ENCODE measurements at regions not wholly inside any gene's neighbourhood (a gene's known extent, or its start where the extent isn't known, plus 50 kb on each side); places are given as distances from the start of the nearest gene placed in this dataset.

- DNase-seq (ENCODE audit: low spot score), result no peak
These were observed 153.5 kb upstream of the NFE2L3 start for GRCh38 chr7:25998499-25998898.

- no peak for DNase-seq (ENCODE audit: low spot score)
These were observed 151.2 kb upstream of the NFE2L3 start for GRCh38 chr7:26000841-26001240.

DNA sequence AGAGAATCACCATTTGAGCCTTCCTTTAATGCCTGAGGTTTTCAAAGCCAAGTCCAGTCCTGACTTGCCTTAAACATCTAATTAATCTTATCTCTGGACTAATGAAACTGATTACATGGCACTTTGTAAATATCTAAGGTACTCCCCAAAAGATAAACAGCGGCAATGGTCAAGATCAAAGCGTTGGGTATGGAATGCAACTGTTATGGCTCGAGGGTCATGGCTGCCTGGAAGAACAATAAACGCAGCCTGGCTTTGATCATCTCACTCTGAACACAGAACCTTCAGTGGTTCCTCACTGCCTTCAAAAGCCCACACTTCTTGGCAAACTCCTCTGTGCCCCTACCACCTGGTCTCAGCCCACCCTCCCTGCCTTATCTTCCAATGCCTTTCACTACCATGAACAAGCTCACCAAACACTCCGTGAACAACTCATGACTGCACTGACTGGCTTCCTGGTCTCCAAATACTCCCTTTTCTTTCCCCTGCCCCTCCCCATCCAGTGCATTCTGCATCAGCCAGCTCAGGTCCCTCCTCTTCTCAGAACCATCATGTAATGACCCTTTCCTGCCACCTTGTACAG is 150.2 kb upstream of the NFE2L3 start:
- no peak for DNase-seq (ENCODE audit: low spot score)

- DNase-seq (ENCODE audit: low spot score), result no peak
These were observed 146.2 kb upstream of the NFE2L3 start for GRCh38 chr7:26005683-26006410.

DNA sequence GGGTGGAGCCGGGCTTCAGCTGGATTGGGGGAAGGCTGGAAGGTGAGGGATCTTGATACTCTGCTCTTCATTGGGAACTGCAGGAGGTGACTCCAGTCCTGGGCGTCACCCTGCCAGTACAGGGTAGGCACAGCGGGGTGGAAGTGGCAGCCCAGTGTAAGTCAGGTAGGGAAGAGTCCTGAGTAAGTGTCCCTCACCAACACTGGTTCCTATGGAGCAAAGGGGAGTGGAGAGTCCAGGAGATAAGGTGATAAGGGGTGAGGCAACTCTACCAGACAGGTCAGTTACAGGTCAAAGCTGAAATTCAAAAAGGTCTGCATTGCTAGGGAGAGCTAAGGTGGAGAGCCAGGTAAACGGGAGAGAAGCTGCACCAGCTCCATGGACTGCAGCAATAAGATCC is 145.6 kb upstream of the NFE2L3 start:
- no peak for DNase-seq (ENCODE audit: low spot score)

GRCh38 chr7:26007510-26007909 is 144.5 kb upstream of the NFE2L3 start:
- DNase-seq (ENCODE audit: low spot score), result no peak

DNA sequence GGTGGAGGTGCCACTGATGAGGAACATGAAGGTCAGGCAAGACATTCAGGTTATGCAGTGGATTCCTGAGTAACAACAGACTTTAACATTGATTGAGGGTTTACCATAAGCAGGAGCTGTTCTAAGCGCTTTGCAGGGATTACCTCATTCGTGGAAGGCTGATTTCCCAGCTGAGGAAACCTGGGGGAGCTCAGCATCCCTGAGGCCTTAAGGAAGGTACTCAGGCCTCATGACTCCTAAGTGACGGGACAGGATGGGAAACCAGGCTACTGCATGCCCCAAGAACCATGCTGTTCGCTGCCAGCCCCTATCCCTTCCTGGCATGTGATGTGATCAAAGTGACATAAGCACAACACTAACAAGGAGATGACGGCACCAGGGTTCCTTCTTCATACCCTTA is 143.6 kb upstream of the NFE2L3 start:
- no peak for DNase-seq (ENCODE audit: low spot score)

DNA sequence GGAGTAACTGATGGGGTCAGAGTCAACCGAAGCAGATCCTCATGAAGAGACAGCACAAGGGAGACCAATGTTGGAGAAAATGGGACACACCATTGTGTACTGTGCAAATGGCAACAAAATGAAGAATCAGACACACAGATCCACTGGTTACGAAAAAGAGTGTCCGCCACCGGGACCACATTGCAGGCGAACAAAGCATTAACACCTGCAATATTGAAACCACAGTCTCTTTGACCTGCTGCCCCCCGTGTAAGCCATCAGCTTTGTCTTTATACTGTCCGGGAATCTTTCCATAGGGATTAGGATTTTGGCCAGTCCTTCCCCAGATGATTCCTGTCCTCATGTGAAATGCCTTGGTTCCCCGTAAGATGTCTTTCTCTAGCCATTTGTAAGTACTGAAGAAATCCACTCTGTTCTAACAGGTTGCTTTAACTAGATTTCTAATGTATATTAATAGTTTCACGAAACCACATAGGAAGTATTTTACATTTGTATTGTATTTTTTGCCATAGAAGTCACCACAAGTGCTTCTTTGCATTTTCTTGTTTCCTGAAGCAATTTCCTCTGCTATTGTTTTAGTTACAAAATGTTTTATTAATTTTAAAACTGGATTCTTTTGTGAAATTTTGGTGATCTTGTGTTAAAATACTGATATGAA is 140.8 kb upstream of the NFE2L3 start:
- no peak for DNase-seq (ENCODE audit: low spot score)

DNA sequence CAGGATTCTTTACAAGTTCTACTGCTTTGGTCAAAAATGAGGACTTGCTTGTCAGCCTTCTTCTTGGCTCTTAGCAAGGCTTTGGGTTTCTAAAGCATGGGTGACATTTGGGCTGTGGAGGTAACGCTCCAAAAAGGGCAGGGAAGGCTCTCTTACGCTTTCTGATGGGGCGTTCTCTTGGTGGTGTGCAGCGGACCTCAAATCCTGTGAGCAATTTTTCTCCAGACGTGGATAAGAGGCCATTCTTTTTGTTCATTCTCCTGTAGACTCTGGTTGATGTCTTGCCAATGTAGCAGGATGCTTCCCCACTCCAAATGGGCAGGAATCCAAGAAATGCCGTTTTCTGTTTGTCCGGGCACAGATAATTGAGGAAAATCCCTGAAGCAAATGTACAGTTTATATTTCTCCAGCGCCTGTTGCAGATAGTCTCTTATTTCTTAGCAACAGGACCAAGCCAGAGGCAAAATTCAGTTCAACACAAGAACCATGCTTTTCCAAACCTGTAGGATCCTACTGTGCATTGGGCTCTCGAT is 138.4 kb upstream of the NFE2L3 start:
- DNase-seq (ENCODE audit: low spot score), result no peak

GRCh38 chr7:26022982-26023381 is 129.0 kb upstream of the NFE2L3 start:
- no peak for DNase-seq (ENCODE audit: low spot score)

GRCh38 chr7:26029911-26030310 is 122.1 kb upstream of the NFE2L3 start:
- DNase-seq (ENCODE audit: low spot score), result no peak

GRCh38 chr7:26034391-26034790 is 117.6 kb upstream of the NFE2L3 start:
- no peak for DNase-seq (ENCODE audit: low spot score)

- DNase-seq (ENCODE audit: low spot score), result no peak
These were observed 116.4 kb upstream of the NFE2L3 start for GRCh38 chr7:26035552-26035951.

DNA sequence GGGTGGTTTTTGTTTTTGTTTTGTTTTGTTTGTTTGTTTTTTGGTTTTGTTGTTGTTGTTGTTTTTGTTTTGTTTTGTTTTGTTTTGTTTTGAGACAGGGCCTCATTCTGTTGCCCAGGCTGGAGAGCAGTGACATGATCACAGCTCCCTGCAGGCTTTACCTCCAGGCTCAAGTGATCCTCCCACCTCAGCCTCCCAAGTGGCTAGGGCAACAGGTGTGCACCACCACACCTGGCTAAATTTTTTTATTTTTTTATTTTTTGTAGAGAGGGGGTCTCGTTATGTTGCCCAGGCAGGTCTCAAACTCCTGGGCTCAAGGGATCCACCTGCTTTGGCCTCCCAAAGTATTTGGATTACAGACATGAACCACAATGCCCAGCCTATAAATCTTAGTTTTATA is 115.9 kb upstream of the NFE2L3 start:
- DNase-seq (ENCODE audit: low spot score), result no peak

GRCh38 chr7:26038201-26038990 is 113.6 kb upstream of the NFE2L3 start:
- no peak for DNase-seq (ENCODE audit: low spot score)

DNA sequence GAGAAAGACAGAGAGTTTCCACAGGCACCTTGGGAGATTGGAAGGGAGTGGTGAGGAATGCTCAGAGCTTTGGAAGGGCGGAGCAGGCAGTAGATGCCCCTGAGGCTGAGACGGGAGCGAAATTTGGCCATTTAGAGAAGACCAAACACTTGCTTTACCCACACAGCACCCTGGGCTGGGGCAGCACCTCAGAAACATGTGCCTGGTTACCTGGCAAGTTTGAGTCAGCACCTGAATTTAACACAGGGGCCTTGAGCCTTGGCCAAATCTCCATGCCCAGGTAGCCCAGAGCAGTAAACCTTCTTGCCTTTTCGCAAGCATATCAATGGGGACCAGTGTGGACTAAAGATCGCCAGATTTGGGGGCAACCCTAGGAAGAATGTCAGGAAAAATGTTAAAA is 111.9 kb upstream of the NFE2L3 start:
- no peak for DNase-seq (ENCODE audit: low spot score)

DNA sequence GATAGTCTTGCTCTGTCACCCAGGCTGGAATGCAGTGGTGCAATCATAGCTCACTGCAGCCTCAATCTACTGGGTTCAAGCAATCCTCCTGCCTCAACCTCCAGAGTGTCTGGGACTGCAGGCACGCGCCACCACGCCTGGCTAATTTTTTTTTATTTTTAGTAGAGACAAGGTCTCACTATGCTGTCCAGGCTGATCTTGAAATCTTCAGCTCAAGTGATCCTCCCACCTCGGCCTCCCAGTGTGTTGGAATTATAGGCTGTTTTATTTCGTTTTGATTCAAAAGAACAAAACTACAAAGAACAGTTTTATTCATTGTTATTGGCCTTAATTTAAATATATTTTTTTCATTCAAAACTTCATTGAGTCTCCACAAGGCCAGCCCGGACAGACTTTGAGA is 109.8 kb upstream of the NFE2L3 start:
- DNase-seq (ENCODE audit: low spot score), result no peak

- no peak for DNase-seq (ENCODE audit: low spot score)
These were observed 108.2 kb upstream of the NFE2L3 start for GRCh38 chr7:26043801-26044200.

GRCh38 chr7:26044320-26044719 is 107.7 kb upstream of the NFE2L3 start:
- DNase-seq (ENCODE audit: low spot score), result no peak

GRCh38 chr7:26046150-26046549 is 105.8 kb upstream of the NFE2L3 start:
- DNase-seq (ENCODE audit: low spot score), result no peak

DNA sequence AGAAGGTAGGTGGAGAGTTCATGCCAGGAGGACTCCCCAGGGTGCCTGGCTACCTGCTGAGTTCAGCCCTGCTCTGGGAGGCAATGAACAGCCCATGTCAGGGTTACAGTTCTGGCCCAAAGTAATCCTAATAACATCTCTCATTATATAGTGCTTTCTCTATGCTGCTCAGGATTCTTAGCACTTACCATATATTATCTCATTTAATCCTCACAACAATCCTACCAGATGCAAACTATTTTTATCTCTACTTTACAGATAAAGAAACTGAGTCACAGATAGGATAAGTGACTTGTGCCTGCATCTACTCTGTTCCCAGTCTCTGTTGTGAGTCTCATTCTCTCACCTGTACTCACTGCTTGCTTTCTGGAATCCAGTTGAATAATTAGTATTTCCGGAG is 105.1 kb upstream of the NFE2L3 start:
- DNase-seq (ENCODE audit: low spot score), result no peak

DNA sequence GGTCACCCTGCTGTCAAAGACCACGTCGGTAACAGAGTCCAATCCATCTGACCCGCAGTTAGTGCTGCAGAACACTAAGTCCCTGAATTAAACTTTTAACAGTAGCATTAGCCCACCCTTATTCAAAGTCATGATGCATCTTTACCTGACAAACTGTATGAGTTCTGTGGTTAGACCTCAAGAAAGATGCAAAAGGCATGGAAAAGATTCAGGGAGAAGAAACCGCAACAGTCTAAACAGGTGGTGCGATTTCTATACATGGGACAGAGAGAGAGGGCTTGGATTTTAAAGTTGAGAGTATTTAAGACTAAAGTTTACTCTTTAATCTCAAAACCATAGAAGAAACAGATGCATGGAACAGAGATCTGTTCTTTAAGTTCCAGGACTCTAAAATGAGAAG is 103.3 kb upstream of the NFE2L3 start:
- no peak for DNase-seq (ENCODE audit: low spot score)

DNA sequence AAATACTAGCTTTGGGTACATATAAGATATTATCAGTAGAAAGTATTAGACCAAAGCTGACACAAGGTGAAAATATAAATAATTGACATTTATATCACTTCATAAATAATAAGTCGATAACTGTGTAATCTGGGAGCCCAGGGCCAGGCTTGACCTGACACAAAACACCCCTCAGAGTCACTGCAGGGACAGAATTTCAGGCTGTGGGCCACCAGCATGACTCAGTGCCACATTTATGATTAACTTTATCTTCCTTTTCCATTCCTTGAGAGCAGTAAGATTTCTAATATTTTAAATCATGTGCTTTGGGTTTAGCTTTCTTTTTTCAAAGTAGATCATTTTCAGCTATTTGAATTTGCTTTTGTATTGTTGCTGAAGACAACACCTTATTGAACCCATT is 102.9 kb upstream of the NFE2L3 start:
- DNase-seq (ENCODE audit: low spot score), result no peak

Data from germinal center (tissue), 1 donor.